ENCODE measurements at regions not wholly inside any gene's neighbourhood (a gene's known extent, or its start where the extent isn't known, plus 50 kb on each side); places are given as distances from the start of the nearest gene placed in this dataset.

DNA sequence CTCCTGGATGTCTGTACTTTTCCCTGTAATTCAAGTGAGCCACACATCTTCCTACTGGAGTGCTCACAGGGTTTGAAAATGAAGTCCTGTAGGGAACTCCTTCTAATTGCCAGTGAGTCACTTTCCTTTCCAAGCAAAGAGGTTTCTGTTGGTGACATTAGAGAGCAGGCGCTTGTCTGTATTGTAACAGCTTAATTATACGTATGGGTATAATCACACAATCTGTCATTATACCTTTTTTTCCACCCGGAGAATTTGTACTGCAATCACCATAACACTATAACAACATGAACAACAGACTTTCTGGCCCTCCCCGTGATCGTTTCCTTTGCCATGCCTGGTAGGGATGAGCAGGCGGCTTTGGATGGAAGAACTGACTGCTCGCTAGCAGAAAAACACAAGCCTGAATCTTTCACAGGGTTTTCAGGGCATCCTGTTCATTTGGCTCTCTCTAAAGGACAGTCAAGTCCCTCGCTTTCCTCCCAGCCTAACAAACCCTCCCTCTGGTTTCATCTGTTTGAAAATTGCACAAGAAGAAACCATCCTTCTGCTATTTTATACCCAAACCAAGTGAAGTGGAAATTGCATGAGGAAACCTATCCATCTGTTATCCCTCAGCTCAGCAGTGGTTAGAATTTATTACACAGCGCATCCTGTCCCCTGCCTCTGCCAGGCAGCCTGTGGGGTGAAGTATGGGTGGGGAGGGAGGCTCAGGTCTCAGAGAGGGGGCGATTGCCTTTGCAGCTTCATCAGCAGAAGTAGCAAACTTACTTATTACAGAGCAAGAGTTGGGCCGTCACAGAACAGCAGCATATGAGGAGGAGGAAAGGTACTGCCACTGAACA is 307.0 kb upstream of the TLE4 start:
- H3K36me3 ChIP-seq: no peaks in the 10 kb centered on the region
- intact Hi-C loops (cut with DNase I; ENCODE audit: low total_unique reads): loop anchor here (5.0 kb wide), 1 partner anchor 243 kb away; no protein-coding TSS in a partner anchor
- no peak for TF ChIP-seq EP300 (IDR thresholded peaks at IDR 0.05; ENCODE audit: low read depth)
- TF ChIP-seq, protein P1, sequence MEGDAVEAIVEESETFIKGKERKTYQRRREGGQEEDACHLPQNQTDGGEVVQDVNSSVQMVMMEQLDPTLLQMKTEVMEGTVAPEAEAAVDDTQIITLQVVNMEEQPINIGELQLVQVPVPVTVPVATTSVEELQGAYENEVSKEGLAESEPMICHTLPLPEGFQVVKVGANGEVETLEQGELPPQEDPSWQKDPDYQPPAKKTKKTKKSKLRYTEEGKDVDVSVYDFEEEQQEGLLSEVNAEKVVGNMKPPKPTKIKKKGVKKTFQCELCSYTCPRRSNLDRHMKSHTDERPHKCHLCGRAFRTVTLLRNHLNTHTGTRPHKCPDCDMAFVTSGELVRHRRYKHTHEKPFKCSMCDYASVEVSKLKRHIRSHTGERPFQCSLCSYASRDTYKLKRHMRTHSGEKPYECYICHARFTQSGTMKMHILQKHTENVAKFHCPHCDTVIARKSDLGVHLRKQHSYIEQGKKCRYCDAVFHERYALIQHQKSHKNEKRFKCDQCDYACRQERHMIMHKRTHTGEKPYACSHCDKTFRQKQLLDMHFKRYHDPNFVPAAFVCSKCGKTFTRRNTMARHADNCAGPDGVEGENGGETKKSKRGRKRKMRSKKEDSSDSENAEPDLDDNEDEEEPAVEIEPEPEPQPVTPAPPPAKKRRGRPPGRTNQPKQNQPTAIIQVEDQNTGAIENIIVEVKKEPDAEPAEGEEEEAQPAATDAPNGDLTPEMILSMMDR (IDR thresholded peaks at IDR 0.05): no peak
- no peak for TF ChIP-seq POLR2A (IDR thresholded peaks at IDR 0.05)
- no peak for TF ChIP-seq POLR2AphosphoS5 (IDR thresholded peaks at IDR 0.05)
- in situ Hi-C loops (cut with MboI; ENCODE audit: low pct_ligation_motif_present in 1 of 4, low pct_unique_long_range_greater_than_20kb in 1 of 4, low sequenced_read_pairs in 3 of 4): no loop called here
- WGBS, 2 donors (ENCODE audit: low coverage in 1 of 2): 32 to 36% methylated on average over 8 to 11 of the region's 11 CpGs
- no peaks in the 10 kb centered on the region for H3K4me1 ChIP-seq
- H3K4me3 ChIP-seq: no peak overlapping the region
- no peak overlapping the region for H3K27ac ChIP-seq
- no peaks in the 10 kb centered on the region for H3K27me3 ChIP-seq
- H3K9me3 ChIP-seq: no peaks in the 10 kb centered on the region
- DNase-seq: no peak

DNA sequence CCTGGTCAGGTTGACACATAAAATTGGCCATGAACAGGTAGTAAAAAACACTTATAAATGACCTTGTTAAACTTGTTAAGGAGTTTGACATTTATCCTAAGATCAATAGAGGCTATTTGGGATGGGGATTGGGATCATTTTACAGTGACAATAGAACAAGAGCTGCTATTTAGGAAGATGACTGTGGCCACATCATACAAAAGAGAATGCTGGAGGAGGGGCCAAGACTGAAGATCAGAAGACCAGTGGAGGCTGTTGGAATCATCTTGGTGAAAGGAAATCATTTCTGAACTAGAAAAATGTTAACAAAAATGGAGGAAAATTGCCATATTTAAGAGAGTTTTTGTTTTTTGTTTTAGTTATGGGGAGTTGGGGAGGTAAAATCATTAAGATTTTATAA is 304.8 kb upstream of the TLE4 start:
- TF ChIP-seq POLR2A (IDR thresholded peaks at IDR 0.05) (no peak), EP300 (IDR thresholded peaks at IDR 0.05; ENCODE audit: low read depth) (no peak), POLR2AphosphoS5 (IDR thresholded peaks at IDR 0.05) (no peak)
- TF ChIP-seq, protein P1 (IDR thresholded peaks at IDR 0.05): no peak
- intact Hi-C loops (cut with DNase I; ENCODE audit: low total_unique reads): loop anchor here (5.0 kb wide), 1 partner anchor 240 kb away; no protein-coding TSS in a partner anchor
- Histone ChIP-seq H3K4me1 (no peaks in the 10 kb centered on the region), H3K27me3 (no peaks in the 10 kb centered on the region), H3K27ac (no peak overlapping the region), H3K36me3 (no peaks in the 10 kb centered on the region), H3K4me3 (no peak overlapping the region), H3K9me3 (no peaks in the 10 kb centered on the region)
- DNase-seq: no peak
- in situ Hi-C loops (cut with MboI; ENCODE audit: low pct_ligation_motif_present in 1 of 4, low pct_unique_long_range_greater_than_20kb in 1 of 4, low sequenced_read_pairs in 3 of 4): no loop called here

DNA sequence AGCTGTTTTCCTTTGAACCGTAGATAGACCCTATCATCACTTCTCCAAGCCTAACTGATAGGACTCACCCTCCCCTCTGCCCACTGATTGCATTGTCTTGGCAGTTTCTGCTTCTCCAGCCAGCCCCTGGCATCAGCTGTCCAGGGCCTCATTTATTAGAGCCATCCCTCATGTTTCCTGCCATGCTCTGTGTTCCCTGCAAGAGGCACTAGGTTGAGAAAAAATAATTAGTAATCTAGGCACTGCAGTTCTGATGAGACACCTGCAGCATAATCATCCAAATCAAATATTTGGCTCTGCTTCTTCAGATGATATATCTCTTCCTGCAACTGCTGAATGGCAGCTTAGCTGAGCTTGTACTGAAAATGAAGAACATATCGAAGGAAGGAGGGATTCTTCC is 303.0 kb upstream of the TLE4 start:
- Histone ChIP-seq H3K27ac (no peak overlapping the region), H3K9me3 (no peaks in the 10 kb centered on the region), H3K4me3 (no peak overlapping the region), H3K27me3 (no peaks in the 10 kb centered on the region), H3K4me1 (no peaks in the 10 kb centered on the region), H3K36me3 (no peaks in the 10 kb centered on the region)
- WGBS, 2 donors (ENCODE audit: low coverage in 1 of 2): 75 to 86% methylated on average over 1 to 2 of the region's 2 CpGs
- TF ChIP-seq POLR2A (IDR thresholded peaks at IDR 0.05): no peak
- TF ChIP-seq, protein P1 (IDR thresholded peaks at IDR 0.05): no peak
- TF ChIP-seq EP300 (IDR thresholded peaks at IDR 0.05; ENCODE audit: low read depth): no peak
- TF ChIP-seq POLR2AphosphoS5 (IDR thresholded peaks at IDR 0.05): no peak
- intact Hi-C loops (cut with DNase I; ENCODE audit: low total_unique reads) (loop anchor here (5.0 kb wide), 1 partner anchor 238 kb away; no protein-coding TSS in a partner anchor), in situ Hi-C loops (cut with MboI; ENCODE audit: low pct_ligation_motif_present in 1 of 4, low pct_unique_long_range_greater_than_20kb in 1 of 4, low sequenced_read_pairs in 3 of 4) (no loop called here)
- no peak for DNase-seq

DNA sequence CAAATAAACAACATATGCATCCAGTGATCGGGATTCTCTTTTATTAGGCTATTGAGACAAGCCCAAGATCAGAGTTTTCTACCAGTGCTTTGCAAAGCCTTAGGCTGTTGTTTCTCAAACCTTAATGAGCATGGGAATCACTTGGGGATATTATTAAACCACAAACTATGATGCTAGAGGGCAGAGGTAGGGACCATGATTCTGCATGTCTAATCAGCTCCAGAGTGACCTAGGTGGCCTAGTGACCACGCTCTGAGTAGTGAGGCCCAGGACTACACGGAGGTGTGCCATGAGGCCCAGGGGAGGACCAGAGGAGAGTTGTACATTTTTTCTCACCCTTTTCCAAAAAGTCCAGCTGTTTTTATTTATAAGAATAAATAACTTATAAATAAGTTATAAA is 298.5 kb upstream of the TLE4 start:
- H3K4me1 ChIP-seq: no peaks in the 10 kb centered on the region
- no peaks in the 10 kb centered on the region for H3K36me3 ChIP-seq
- TF ChIP-seq EP300 (IDR thresholded peaks at IDR 0.05; ENCODE audit: low read depth): no peak
- TF ChIP-seq, protein P1 (IDR thresholded peaks at IDR 0.05): no peak
- TF ChIP-seq POLR2A (IDR thresholded peaks at IDR 0.05): no peak
- no peak for TF ChIP-seq POLR2AphosphoS5 (IDR thresholded peaks at IDR 0.05)
- H3K27ac ChIP-seq: no peak overlapping the region
- H3K9me3 ChIP-seq: no peaks in the 10 kb centered on the region
- H3K27me3 ChIP-seq: no peaks in the 10 kb centered on the region
- WGBS, 2 donors (ENCODE audit: low coverage in 1 of 2): 83 to 88% methylated on average over 1 to 3 of the region's 3 CpGs
- in situ Hi-C loops (cut with MboI; ENCODE audit: low pct_ligation_motif_present in 1 of 4, low pct_unique_long_range_greater_than_20kb in 1 of 4, low sequenced_read_pairs in 3 of 4) (no loop called here), intact Hi-C loops (cut with DNase I; ENCODE audit: low total_unique reads) (no loop called here)
- no peak overlapping the region for H3K4me3 ChIP-seq
- no peak for DNase-seq

Data from transverse colon (tissue), 4 donors.